ENCODE measurements at regions not wholly inside any gene's neighbourhood (a gene's known extent, or its start where the extent isn't known, plus 50 kb on each side); places are given as distances from the start of the nearest gene placed in this dataset.

DNA sequence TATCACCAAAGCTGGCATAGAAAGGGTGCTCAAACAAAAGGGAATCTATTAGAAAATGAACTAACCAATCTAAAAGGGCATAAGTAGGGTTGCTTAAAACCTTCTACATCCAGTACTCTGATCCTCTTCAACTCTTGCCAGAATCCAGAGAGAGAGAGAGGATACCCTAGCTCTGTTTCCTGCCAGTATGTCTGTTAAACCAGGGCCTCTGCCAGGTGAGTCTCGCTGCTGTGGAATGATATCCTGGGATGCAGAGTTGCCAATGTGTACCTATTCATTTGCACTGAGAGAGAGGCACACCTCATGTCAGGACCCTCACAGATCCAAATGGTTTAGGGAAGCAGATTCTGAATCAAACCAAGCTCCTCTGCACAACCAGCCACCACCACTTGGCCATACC lies 79.8 kb upstream of the DYNLRB2 start:
- no peak for TF ChIP-seq POLR2AphosphoS5 (IDR thresholded peaks at IDR 0.05)
- TF ChIP-seq, protein P1, sequence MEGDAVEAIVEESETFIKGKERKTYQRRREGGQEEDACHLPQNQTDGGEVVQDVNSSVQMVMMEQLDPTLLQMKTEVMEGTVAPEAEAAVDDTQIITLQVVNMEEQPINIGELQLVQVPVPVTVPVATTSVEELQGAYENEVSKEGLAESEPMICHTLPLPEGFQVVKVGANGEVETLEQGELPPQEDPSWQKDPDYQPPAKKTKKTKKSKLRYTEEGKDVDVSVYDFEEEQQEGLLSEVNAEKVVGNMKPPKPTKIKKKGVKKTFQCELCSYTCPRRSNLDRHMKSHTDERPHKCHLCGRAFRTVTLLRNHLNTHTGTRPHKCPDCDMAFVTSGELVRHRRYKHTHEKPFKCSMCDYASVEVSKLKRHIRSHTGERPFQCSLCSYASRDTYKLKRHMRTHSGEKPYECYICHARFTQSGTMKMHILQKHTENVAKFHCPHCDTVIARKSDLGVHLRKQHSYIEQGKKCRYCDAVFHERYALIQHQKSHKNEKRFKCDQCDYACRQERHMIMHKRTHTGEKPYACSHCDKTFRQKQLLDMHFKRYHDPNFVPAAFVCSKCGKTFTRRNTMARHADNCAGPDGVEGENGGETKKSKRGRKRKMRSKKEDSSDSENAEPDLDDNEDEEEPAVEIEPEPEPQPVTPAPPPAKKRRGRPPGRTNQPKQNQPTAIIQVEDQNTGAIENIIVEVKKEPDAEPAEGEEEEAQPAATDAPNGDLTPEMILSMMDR (IDR thresholded peaks at IDR 0.05): no peak
- TF ChIP-seq POLR2A (IDR thresholded peaks at IDR 0.05): no peak
